Transverse colon (tissue), 4 donors: ENCODE measurements at regions not wholly inside any gene's neighbourhood (a gene's known extent, or its start where the extent isn't known, plus 50 kb on each side); places are given as distances from the start of the nearest gene placed in this dataset.

ENCODE experiments used
- DNase-seq: peaks from one replicate; pipeline ENCODE4 v3.0.0-alpha.2; 2019
- H3K27ac ChIP-seq, 4 donors: fragments of 200-600 bp; sonication (generic); 2 replicates each; pipeline ENCODE4 v1.5.1; 2016 to 2018; ENCODE audit warnings: inconsistent platforms in 4 of 4
- H3K27me3 ChIP-seq: fragments of 200-600 bp; sonication (generic); 2 replicates; pipeline ENCODE4 v1.5.1; 2017; ENCODE audit warnings: inconsistent platforms
- H3K36me3 ChIP-seq, 4 donors: fragments of 200-600 bp; sonication (generic); 2 replicates each; pipeline ENCODE4 v1.5.1; 2017 to 2019; ENCODE audit warnings: inconsistent platforms in 4 of 4
- H3K4me1 ChIP-seq, 4 donors: fragments of 200-600 bp; sonication (generic); 2 replicates each; pipeline ENCODE4 v1.5.1; 2017 to 2020; ENCODE audit warnings: inconsistent platforms in 4 of 4
- H3K4me3 ChIP-seq, 4 donors: fragments of 200-600 bp; sonication (generic); 1 replicate in 1 of 4; 2 replicates in 3 of 4; pipeline versions ENCODE4 v1.5.1 to v1.6.1; 2017 to 2019; ENCODE audit warnings: inconsistent platforms in 4 of 4
- H3K9me3 ChIP-seq, 2 donors: fragments of 200-600 bp; sonication (generic); 2 replicates each; pipeline ENCODE4 v1.5.1; 2017 to 2019; ENCODE audit warnings: inconsistent platforms in 2 of 2
- EP300 ChIP-seq: sonication (generic); formaldehyde crosslinking; IDR thresholded peaks from one replicate; pipeline ENCODE4 v1.6.1; 2017; ENCODE audit warnings: antibody characterized with exemption, low read depth
- POLR2A ChIP-seq: fragments of 450-650 bp; IDR thresholded peaks from one replicate; pipeline ENCODE4 v1.6.1; 2016; ENCODE audit warnings: antibody characterized with exemption, mild to moderate bottlenecking, moderate library complexity
- POLR2AphosphoS5 ChIP-seq, 3 donors: sonication (generic); formaldehyde crosslinking; IDR thresholded peaks; one replicate each; pipeline ENCODE4 v1.6.1; 2016; ENCODE audit warnings: antibody characterized with exemption in 3 of 3
- whole genome bisulfite sequencing, 2 donors: methylation state at CpG; one replicate each; pipeline ENCODE4 v1.1.5; 2018; ENCODE audit warnings: low coverage in 1 of 2; 5-methylcytosine and 5-hydroxymethylcytosine counted together
- in situ Hi-C, 4 donors: fragments of 200-750 bp; cut with MboI; loops; one replicate each; pipeline versions ENCODE4 v1.15.0 to v1.15.1; 2017; ENCODE audit warnings: low sequenced_read_pairs in 3 of 4, low pct_ligation_motif_present in 1 of 4, low pct_unique_long_range_greater_than_20kb in 1 of 4
- intact Hi-C: fragments of 100-400 bp; cut with DNase I; formaldehyde crosslinking; loops from one replicate; pipeline ENCODE4 v1.15.1; 2023; ENCODE audit warnings: low total_unique reads
- TF ChIP-seq, protein P1 (sequence below), 5 experiments: fragments of 200-600 bp in 3 of 5; fragments of 450-650 bp in 2 of 5; sonication (generic) in 3 of 5; IDR thresholded peaks; 1 replicate in 2 of 5; 2 replicates in 3 of 5; pipeline ENCODE4 v1.5.1; 2016 to 2017; ENCODE audit warnings: antibody characterized with exemption in 5 of 5, inconsistent platforms in 3 of 5, mild to moderate bottlenecking in 2 of 5, moderate library complexity in 1 of 5

DNA sequence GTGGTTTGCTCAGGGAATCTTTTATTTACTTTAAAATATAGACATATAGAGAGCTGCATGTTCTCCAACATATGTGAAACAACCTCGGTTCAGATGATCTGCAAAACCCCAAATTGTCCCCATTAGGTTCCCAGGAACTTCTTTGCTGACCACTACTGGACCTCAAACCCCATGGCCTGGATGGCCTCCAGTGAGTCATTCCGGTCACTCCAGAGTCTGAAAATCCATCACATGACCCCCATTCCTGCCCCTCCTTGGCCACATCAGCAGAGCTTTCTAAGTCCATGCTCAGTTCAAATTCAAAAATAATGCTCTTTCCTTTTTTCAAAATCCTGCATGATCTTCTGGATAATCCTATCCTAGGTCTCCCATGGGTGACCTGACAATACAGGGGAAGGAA, 271.0 kb downstream of the TNS1 start:
- intact Hi-C loops: no loop called here
- H3K27me3 ChIP-seq: no peaks in the 10 kb centered on the region
- TF ChIP-seq, protein P1, sequence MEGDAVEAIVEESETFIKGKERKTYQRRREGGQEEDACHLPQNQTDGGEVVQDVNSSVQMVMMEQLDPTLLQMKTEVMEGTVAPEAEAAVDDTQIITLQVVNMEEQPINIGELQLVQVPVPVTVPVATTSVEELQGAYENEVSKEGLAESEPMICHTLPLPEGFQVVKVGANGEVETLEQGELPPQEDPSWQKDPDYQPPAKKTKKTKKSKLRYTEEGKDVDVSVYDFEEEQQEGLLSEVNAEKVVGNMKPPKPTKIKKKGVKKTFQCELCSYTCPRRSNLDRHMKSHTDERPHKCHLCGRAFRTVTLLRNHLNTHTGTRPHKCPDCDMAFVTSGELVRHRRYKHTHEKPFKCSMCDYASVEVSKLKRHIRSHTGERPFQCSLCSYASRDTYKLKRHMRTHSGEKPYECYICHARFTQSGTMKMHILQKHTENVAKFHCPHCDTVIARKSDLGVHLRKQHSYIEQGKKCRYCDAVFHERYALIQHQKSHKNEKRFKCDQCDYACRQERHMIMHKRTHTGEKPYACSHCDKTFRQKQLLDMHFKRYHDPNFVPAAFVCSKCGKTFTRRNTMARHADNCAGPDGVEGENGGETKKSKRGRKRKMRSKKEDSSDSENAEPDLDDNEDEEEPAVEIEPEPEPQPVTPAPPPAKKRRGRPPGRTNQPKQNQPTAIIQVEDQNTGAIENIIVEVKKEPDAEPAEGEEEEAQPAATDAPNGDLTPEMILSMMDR (IDR thresholded peaks at IDR 0.05): no peak
- in situ Hi-C loops: no loop called here
- H3K27ac ChIP-seq: no peak overlapping the region
- H3K36me3 ChIP-seq: no peaks in the 10 kb centered on the region
- H3K4me3 ChIP-seq: no peak overlapping the region
- 78 to 100% methylated on average over 1 to 2 of the region's 2 CpGs for WGBS, 2 donors
- DNase-seq: no peak
- peaks cover 0 to 5% (median 2%) of the 10 kb centered on the region in 4 donors for H3K4me1 ChIP-seq
- H3K9me3 ChIP-seq: no peaks in the 10 kb centered on the region

GRCh38 chr2:217729421-217730053, 273.3 kb downstream of the TNS1 start:
- Histone ChIP-seq H3K9me3 (no peaks in the 10 kb centered on the region), H3K4me3 (no peak overlapping the region), H3K27me3 (no peaks in the 10 kb centered on the region), H3K4me1 (no peaks in the 10 kb centered on the region), H3K36me3 (no peaks in the 10 kb centered on the region), H3K27ac (no peak overlapping the region)
- intact Hi-C loops (no loop called here), in situ Hi-C loops (no loop called here)
- no peak for DNase-seq
- 25 to 42% methylated on average over 1 to 5 of the region's 5 CpGs for WGBS, 2 donors
- TF ChIP-seq, protein P1 (IDR thresholded peaks at IDR 0.05): no peak
- TF ChIP-seq EP300: no peak
- no peak for TF ChIP-seq POLR2AphosphoS5 (IDR thresholded peaks at IDR 0.05)
- no peak for TF ChIP-seq POLR2A

DNA sequence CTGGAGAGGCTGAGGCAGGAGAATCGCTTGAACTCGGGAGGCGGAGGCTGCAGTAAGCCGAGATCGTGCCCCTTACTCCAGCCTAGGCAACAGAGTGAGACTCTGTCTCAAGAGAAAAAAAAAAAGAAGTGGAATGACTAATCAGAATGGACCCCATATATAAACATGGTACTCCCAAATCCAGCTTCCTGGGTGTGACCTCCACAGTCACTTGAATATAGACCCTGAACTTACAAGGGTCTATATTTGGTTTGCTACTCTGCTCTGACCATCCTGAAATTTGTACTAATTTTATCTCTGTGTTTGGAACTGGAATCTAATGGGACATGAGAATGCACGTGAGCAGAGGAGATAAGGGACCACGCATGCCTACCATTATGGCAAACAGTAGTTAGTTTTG, 275.0 kb downstream of the TNS1 start:
- Histone ChIP-seq H3K36me3 (no peaks in the 10 kb centered on the region), H3K27ac (no peak overlapping the region), H3K9me3 (no peaks in the 10 kb centered on the region), H3K4me3 (no peak overlapping the region), H3K4me1 (no peaks in the 10 kb centered on the region), H3K27me3 (no peaks in the 10 kb centered on the region)
- 90 to 100% methylated on average over 5 to 7 of the region's 7 CpGs for WGBS, 2 donors
- intact Hi-C loops: no loop called here
- no peak for DNase-seq
- in situ Hi-C loops: no loop called here
- TF ChIP-seq, protein P1 (IDR thresholded peaks at IDR 0.05): no peak
- TF ChIP-seq POLR2AphosphoS5 (IDR thresholded peaks at IDR 0.05): no peak
- TF ChIP-seq EP300: no peak
- no peak for TF ChIP-seq POLR2A

- no peak for DNase-seq
- no peak for TF ChIP-seq POLR2AphosphoS5 (IDR thresholded peaks at IDR 0.05)
- TF ChIP-seq EP300: no peak
- TF ChIP-seq, protein P1 (IDR thresholded peaks at IDR 0.05): no peak
- no peak for TF ChIP-seq POLR2A
- intact Hi-C loops: no loop called here
- Histone ChIP-seq H3K4me3 (no peak overlapping the region), H3K36me3 (no peaks in the 10 kb centered on the region), H3K4me1 (no peaks in the 10 kb centered on the region), H3K27ac (no peak overlapping the region), H3K9me3 (peaks cover 0 to 3% of the 10 kb centered on the region in 2 donors), H3K27me3 (no peaks in the 10 kb centered on the region)
- whole genome bisulfite sequencing, 2 donors: 93% methylated on average over 4 of the region's 4 CpGs; no CpG with 5 or more reads in 1 of the 2 donors
- in situ Hi-C loops: no loop called here
Observed at GRCh38 chr2:217725409-217725808, 277.4 kb downstream of the TNS1 start.
